GM10248 (cell line): ENCODE measurements at regions not wholly inside any gene's neighbourhood (a gene's known extent, or its start where the extent isn't known, plus 50 kb on each side); places are given as distances from the start of the nearest gene placed in this dataset.

Experiments used
- CTCF ChIA-PET: fragments of 300-600 bp; sonication (Branson Sonifier 250); formaldehyde crosslinking; extraction: SDS; loops from one replicate; lab custom pipeline; 2021; ENCODE audit warnings: antibody characterized with exemption; lab: Yijun Ruan, JAX
- POLR2A ChIA-PET: fragments of 350-650 bp; sonication (Branson Sonifier 250); formaldehyde crosslinking; extraction: SDS; loops from one replicate; lab custom pipeline; 2020; ENCODE audit warnings: antibody characterized with exemption; lab: Yijun Ruan, JAX
- DNase-seq: peaks from one replicate; pipeline ENCODE4 v3.0.0; 2012; ENCODE audit errors: extremely low spot score
- TF ChIP-seq, protein P1 (sequence below): IDR thresholded peaks from 2 replicates; pipeline ENCODE4 v1.5.1; 2012; ENCODE audit warnings: mild to moderate bottlenecking, low read depth; ENCODE audit errors: extremely low read depth, missing control alignments, control extremely low read depth

DNA sequence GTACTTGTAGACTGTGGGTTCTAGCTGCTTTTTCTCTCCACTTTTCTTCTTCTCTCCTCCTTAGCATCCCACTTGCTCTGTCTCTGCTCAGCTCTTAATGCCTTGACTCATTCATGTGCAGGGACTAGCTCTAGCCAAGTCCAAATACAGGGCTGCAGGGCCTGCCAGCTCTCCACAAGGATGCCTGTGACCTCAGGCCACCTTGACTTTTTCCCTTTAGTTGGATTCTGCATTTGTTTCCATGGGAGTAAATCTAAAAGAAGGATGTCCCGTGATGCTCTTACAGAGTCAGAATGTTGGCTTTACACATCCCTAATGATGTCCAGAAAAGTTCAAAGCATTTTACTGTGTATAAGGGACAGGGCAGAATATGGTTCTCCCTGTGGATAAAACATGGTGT, 101.8 kb upstream of the PREP start:
- CTCF ChIA-PET = interaction anchor here (1.4 to 1.5 kb wide), 2 partner anchors 16 to 78 kb away, joined by 3 read pairs; no protein-coding TSS in a partner anchor
- DNase-seq = no peak
- POLR2A ChIA-PET = no interaction called here
- TF ChIP-seq, protein P1, sequence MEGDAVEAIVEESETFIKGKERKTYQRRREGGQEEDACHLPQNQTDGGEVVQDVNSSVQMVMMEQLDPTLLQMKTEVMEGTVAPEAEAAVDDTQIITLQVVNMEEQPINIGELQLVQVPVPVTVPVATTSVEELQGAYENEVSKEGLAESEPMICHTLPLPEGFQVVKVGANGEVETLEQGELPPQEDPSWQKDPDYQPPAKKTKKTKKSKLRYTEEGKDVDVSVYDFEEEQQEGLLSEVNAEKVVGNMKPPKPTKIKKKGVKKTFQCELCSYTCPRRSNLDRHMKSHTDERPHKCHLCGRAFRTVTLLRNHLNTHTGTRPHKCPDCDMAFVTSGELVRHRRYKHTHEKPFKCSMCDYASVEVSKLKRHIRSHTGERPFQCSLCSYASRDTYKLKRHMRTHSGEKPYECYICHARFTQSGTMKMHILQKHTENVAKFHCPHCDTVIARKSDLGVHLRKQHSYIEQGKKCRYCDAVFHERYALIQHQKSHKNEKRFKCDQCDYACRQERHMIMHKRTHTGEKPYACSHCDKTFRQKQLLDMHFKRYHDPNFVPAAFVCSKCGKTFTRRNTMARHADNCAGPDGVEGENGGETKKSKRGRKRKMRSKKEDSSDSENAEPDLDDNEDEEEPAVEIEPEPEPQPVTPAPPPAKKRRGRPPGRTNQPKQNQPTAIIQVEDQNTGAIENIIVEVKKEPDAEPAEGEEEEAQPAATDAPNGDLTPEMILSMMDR = no peak

DNA sequence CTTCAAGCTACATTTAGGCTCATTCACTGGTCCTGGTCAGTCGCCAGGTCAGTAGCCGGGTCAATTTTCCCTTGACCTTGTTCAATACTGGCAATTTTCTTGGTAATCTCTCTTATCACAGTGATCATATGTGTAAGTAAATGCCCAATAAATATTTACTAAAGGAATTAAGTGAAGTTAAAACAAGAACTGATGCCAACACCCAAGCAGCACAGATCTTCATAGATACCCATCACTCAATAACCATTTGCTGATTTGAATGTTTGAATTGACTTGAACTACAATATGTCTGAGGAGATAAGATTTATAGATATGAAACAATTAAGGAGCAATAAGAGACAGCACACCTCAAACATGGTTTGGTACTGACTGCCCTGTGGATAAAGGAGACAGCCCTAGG, 100.8 kb upstream of the PREP start:
- no peak for DNase-seq
- TF ChIP-seq, protein P1 = no peak
- ChIA-PET CTCF (interaction anchor here (1.0 to 1.5 kb wide), 5 partner anchors 8 to 80 kb away, joined by 3 to 4 read pairs (median 3); no protein-coding TSS in a partner anchor), POLR2A (no interaction called here)

DNA sequence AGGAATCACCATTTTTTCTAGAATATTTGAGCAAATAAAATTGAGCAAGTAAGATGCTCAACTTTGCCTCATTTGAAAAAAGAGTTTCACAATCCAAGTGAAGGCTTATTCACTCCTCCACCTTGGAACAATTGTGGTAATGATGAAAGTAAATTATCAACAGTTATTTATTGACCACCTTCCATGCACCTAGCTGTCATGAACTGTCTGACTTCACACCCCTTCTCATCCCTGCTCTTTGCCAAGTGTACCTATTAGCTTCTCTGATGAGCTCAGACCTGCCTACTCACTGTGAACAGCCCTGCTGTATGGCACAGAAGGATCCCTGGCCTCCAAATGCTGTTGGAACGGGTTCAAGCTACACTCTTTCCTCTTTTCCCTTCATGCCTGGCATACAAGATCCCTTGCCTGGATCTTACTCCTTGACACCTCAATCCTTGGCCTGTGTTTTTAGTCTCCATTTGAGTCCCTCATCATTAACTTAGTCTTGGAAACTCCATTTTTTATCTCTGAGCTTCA, 99.0 kb upstream of the PREP start:
- TF ChIP-seq, protein P1 = no peak
- DNase-seq = no peak
- POLR2A ChIA-PET = no interaction called here
- CTCF ChIA-PET = interaction anchor here (0.8 to 1.6 kb wide), 9 partner anchors 12 to 721 kb away, joined by 3 to 4 read pairs (median 3); no protein-coding TSS in a partner anchor

DNA sequence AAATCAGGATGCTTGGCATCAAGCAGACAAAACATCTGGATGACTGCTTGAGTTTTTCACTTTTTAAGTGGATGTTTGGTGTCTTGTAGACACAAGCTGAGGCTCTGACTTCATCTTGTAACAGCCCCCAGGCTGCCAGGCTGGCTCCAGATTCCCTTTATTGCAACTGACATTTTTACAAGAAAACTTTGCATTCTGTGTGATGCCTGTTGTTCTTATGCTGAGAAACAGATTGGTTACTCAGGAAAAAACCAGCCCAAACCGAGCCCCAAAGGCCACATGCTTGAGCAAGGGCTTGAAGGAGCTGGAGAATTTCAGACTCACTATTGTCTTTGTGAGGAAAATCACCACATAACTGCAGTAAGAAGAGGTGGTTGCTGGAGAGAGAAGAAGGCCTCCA, 98.4 kb upstream of the PREP start:
- ChIA-PET POLR2A (no interaction called here), CTCF (interaction anchor here (0.8 to 1.6 kb wide), 9 partner anchors 10 to 585 kb away, joined by 3 to 4 read pairs (median 3); partner anchors contain the start of gene PRDM1)
- DNase-seq = no peak
- TF ChIP-seq, protein P1 = no peak

DNA sequence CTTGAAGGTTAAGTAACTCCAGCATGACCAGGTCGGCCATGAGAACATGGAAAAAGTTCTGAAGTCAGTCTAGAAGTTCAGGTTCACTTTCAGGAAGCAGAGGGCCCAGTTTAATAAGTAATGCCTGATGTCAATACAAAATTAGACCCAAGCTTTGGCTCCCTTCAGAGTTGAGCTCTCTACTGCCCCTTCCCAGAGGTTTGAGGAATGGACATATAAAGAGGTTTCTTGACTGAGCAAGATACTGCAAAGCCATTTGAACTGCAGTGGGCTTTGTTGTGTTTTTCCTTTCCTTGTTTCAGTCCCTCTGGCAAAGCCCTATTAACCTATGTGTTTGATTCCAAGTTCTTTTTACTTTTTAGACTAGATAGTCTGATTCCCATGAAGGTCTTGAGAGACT, 97.8 kb upstream of the PREP start:
- POLR2A ChIA-PET = no interaction called here
- CTCF ChIA-PET = interaction anchor here (1.0 to 1.6 kb wide), 4 partner anchors 9 to 585 kb away, joined by 3 to 4 read pairs (median 4); partner anchors contain the start of gene PRDM1
- TF ChIP-seq, protein P1 = no peak
- DNase-seq = no peak

DNA sequence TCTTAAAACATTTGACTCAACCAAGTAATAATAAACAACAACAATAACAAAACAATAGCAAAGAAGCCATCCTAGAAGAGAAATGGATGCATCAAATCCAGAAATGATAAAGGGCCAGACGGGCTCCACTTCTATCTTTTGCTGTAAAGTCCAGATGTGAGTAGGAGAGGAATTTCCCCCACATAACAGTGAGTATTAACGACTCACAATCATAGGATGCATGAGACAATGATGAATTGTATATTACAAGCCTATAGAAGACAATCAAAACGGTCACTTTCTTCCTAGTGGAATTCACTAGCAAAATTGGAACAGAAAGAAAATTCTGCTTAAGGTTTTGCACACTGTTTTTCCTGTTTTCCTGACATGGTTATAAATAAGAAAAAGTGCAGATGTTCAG, 97.0 kb upstream of the PREP start:
- ChIA-PET POLR2A (no interaction called here), CTCF (interaction anchor here (1.2 to 1.9 kb wide), 3 partner anchors 11 to 20 kb away, joined by 3 to 6 read pairs (median 4); no protein-coding TSS in a partner anchor)
- DNase-seq = no peak

More for the DNA sequence above, 97.0 kb upstream of the PREP start:
- TF ChIP-seq, protein P1 = no peak
